Kidney epithelial cell (primary cell): ENCODE measurements at regions not wholly inside any gene's neighbourhood (a gene's known extent, or its start where the extent isn't known, plus 50 kb on each side); places are given as distances from the start of the nearest gene placed in this dataset.
"Not testable (repeated sequence)": the region's sequence is repeated elsewhere in the genome, so short reads cannot be mapped to it uniquely, and the experiment has no call there.

Experiments used
- DNase-seq: peaks from one replicate; pipeline ENCODE4 v3.0.0-alpha.2; 2010; ENCODE audit warnings: low read depth
- H3K27me3 ChIP-seq: 2 replicates; pipeline ENCODE4 v1.6.0; 2011; ENCODE audit warnings: low read length; ENCODE audit not compliant: control insufficient read depth, insufficient read depth
- H3K36me3 ChIP-seq: 2 replicates; pipeline ENCODE4 v1.5.1; 2011; ENCODE audit warnings: low read length; ENCODE audit not compliant: control insufficient read depth, insufficient read depth
- H3K4me3 ChIP-seq: 2 replicates; pipeline ENCODE4 v1.5.1; 2011; ENCODE audit warnings: low read depth, mild to moderate bottlenecking, control low read depth, low read length
- TF ChIP-seq, protein P1 (sequence below): IDR thresholded peaks from 2 replicates; pipeline ENCODE4 v1.5.1; 2011; ENCODE audit warnings: mild to moderate bottlenecking, moderate library complexity, low read length, control low read depth, inconsistent platforms; ENCODE audit not compliant: insufficient read depth, poor library complexity, severe bottlenecking

DNA sequence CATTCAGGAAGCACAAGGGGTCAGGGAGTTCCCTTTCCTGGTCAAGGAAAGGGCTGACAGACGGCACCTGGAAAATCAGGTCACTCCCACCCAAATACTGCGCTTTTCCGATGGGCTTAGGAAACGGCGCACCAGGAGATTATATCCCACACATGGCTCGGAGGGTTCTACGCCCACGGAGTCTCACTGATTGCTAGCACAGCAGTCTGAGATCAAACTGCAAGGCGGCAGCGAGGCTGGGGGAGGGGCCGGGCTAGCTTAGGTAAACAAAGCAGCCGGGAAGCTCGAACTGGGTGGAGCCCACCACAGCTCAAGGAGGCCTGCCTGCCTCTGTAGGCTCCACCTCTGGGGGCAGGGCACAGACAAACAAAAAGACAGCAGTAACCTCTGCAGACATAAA lies 68.0 kb upstream of the CCT8L2 start:
- DNase-seq, H3K36me3 ChIP-seq, H3K27me3 ChIP-seq, H3K4me3 ChIP-seq: not testable (repeated sequence)

GRCh38 chr22:16659273-16659834 lies 66.7 kb upstream of the CCT8L2 start:
- not testable (repeated sequence) for H3K27me3 ChIP-seq

DNA sequence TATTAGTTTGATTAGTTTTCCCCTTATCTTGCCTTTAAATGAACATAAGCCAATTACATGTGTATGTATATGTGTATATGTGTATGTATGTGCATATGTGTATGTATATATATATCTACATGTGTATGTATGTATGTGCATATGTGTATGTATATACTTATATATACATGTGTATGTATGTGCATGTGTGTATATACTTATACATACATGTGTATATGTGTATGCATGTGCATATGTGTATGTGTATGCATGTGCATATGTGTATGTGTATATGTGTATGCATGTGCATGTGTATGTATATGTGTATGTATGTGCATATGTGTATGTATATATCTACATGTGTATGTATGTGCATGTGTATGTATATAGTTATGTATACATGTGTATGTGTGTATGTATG lies 65.5 kb upstream of the CCT8L2 start:
- H3K27me3 ChIP-seq = no peaks in the 10 kb centered on the region
- H3K4me3 ChIP-seq = no peak overlapping the region
- TF ChIP-seq, protein P1, sequence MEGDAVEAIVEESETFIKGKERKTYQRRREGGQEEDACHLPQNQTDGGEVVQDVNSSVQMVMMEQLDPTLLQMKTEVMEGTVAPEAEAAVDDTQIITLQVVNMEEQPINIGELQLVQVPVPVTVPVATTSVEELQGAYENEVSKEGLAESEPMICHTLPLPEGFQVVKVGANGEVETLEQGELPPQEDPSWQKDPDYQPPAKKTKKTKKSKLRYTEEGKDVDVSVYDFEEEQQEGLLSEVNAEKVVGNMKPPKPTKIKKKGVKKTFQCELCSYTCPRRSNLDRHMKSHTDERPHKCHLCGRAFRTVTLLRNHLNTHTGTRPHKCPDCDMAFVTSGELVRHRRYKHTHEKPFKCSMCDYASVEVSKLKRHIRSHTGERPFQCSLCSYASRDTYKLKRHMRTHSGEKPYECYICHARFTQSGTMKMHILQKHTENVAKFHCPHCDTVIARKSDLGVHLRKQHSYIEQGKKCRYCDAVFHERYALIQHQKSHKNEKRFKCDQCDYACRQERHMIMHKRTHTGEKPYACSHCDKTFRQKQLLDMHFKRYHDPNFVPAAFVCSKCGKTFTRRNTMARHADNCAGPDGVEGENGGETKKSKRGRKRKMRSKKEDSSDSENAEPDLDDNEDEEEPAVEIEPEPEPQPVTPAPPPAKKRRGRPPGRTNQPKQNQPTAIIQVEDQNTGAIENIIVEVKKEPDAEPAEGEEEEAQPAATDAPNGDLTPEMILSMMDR = no peak
- H3K36me3 ChIP-seq = no peaks in the 10 kb centered on the region
- no peak for DNase-seq

More at GRCh38 chr22:16659273-16659834, 66.7 kb upstream of the CCT8L2 start:
- not testable (repeated sequence) for H3K36me3 ChIP-seq, H3K4me3 ChIP-seq, DNase-seq

GRCh38 chr22:16654882-16655281 lies 62.3 kb upstream of the CCT8L2 start:
- TF ChIP-seq, protein P1 = no peak
- H3K36me3 ChIP-seq = no peaks in the 10 kb centered on the region
- no peaks in the 10 kb centered on the region for H3K27me3 ChIP-seq
- H3K4me3 ChIP-seq = no peak overlapping the region
- no peak for DNase-seq

- H3K36me3 ChIP-seq, H3K27me3 ChIP-seq, DNase-seq, H3K4me3 ChIP-seq: not testable (repeated sequence)
Measured at GRCh38 chr22:16654336-16654735, 61.7 kb upstream of the CCT8L2 start.

DNA sequence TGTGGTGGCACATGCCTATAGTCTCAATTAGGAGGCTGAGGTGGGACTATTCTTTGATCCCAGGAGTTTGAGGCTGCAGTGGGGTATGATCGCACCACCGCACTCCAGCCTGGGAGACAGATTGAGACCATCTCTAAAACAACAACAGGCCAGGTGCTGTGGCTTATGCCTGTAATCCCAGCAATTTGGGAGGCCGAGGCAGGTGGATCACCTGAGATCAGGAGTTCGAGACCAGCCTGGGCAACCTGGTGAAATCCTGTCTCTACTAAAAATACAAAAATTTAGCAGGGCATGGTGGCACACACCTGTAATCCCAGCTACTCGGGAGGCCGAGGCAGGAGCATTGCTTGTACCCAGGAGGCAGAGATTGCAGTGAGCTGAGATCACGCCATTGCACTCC lies 60.6 kb upstream of the CCT8L2 start:
- not testable (repeated sequence) for H3K4me3 ChIP-seq, DNase-seq, H3K36me3 ChIP-seq, H3K27me3 ChIP-seq

- Histone ChIP-seq H3K27me3 (no peaks in the 10 kb centered on the region), H3K4me3 (no peak overlapping the region), H3K36me3 (no peaks in the 10 kb centered on the region)
- TF ChIP-seq, protein P1 = no peak
- no peak for DNase-seq
Measured at GRCh38 chr22:16651217-16651616, 58.6 kb upstream of the CCT8L2 start.
